Breast epithelium (tissue), 3 donors: ENCODE measurements at regions not wholly inside any gene's neighbourhood (a gene's known extent, or its start where the extent isn't known, plus 50 kb on each side); places are given as distances from the start of the nearest gene placed in this dataset.

Experiments
- CTCF ChIP-seq, 3 donors: fragments of 450-650 bp; IDR thresholded peaks; one replicate each; pipeline ENCODE4 v1.5.1; 2016 to 2017; ENCODE audit warnings: antibody characterized with exemption in 3 of 3, mild to moderate bottlenecking in 3 of 3, moderate library complexity in 3 of 3
- POLR2A ChIP-seq: fragments of 450-650 bp; IDR thresholded peaks from one replicate; pipeline ENCODE4 v1.6.1; 2016; ENCODE audit warnings: antibody characterized with exemption, mild to moderate bottlenecking, moderate library complexity
- POLR2AphosphoS5 ChIP-seq, 3 donors: sonication (generic); formaldehyde crosslinking; IDR thresholded peaks; one replicate each; pipeline ENCODE4 v1.6.1; 2017; ENCODE audit warnings: antibody characterized with exemption in 3 of 3

GRCh38 chr4:151459375-151459774, 50.4 kb downstream of the FHIP1A start:
- no peak for TF ChIP-seq POLR2A
- TF ChIP-seq CTCF (IDR thresholded peaks at IDR 0.05): no peak
- TF ChIP-seq POLR2AphosphoS5 (IDR thresholded peaks at IDR 0.05): no peak
